ENCODE measurements at regions not wholly inside any gene's neighbourhood (a gene's known extent, or its start where the extent isn't known, plus 50 kb on each side); places are given as distances from the start of the nearest gene placed in this dataset.
"Not testable (repeated sequence)": the region's sequence is repeated elsewhere in the genome, so short reads cannot be mapped to it uniquely, and the experiment has no call there.

- FAIRE-seq = no peak
- no peak for TF ChIP-seq POLR2A (IDR thresholded peaks at IDR 0.05; ENCODE audit: low read depth, low read length)
- DNase-seq (ENCODE audit: insufficient read length, low spot score) = no peak
Observed at GRCh38 chr7:4602905-4603842, 78.9 kb upstream of the FOXK1 start.

GRCh38 chr7:4603843-4604231 lies 78.3 kb upstream of the FOXK1 start:
- DNase-seq (ENCODE audit: insufficient read length, low spot score) (no peak), FAIRE-seq (no peak)

GRCh38 chr7:4604456-4604940 lies 77.6 kb upstream of the FOXK1 start:
- FAIRE-seq (no peak), DNase-seq (ENCODE audit: insufficient read length, low spot score) (no peak)
- TF ChIP-seq POLR2A (IDR thresholded peaks at IDR 0.05; ENCODE audit: low read depth, low read length) = no peak

More at GRCh38 chr7:4603843-4604231, 78.3 kb upstream of the FOXK1 start:
- no peak for TF ChIP-seq POLR2A (IDR thresholded peaks at IDR 0.05; ENCODE audit: low read depth, low read length)

GRCh38 chr7:4606797-4607196 lies 75.3 kb upstream of the FOXK1 start:
- no peak for TF ChIP-seq POLR2A (IDR thresholded peaks at IDR 0.05; ENCODE audit: low read depth, low read length)
- DNase-seq (ENCODE audit: insufficient read length, low spot score) (no peak), FAIRE-seq (no peak)

GRCh38 chr7:4607311-4607729 lies 74.8 kb upstream of the FOXK1 start:
- TF ChIP-seq POLR2A (IDR thresholded peaks at IDR 0.05; ENCODE audit: low read depth, low read length) = no peak
- FAIRE-seq (no peak), DNase-seq (ENCODE audit: insufficient read length, low spot score) (no peak)

- DNase-seq (ENCODE audit: insufficient read length, low spot score); FAIRE-seq: not testable (repeated sequence)
Observed at GRCh38 chr7:4609576-4609975, 72.5 kb upstream of the FOXK1 start.

- FAIRE-seq (no peak), DNase-seq (ENCODE audit: insufficient read length, low spot score) (peak; percentile 82)
- TF ChIP-seq POLR2A (IDR thresholded peaks at IDR 0.05; ENCODE audit: low read depth, low read length) = no peak
Observed at GRCh38 chr7:4610768-4611467, 71.2 kb upstream of the FOXK1 start.

- FAIRE-seq = no peak
- TF ChIP-seq POLR2A (IDR thresholded peaks at IDR 0.05; ENCODE audit: low read depth, low read length) = no peak
Observed at GRCh38 chr7:4612237-4612636, 69.9 kb upstream of the FOXK1 start.

GRCh38 chr7:4612939-4613841 lies 68.9 kb upstream of the FOXK1 start:
- 0 out of 2 replicates have a peak, but pooled peaks have one; percentile 1 for TF ChIP-seq POLR2A (IDR thresholded peaks at IDR 0.05; ENCODE audit: low read depth, low read length)
- no peak for FAIRE-seq
- DNase-seq (ENCODE audit: insufficient read length, low spot score) = peak; percentile 67

More at GRCh38 chr7:4612237-4612636, 69.9 kb upstream of the FOXK1 start:
- DNase-seq (ENCODE audit: insufficient read length, low spot score) = no peak

GRCh38 chr7:4613846-4614548 lies 68.1 kb upstream of the FOXK1 start:
- DNase-seq (ENCODE audit: insufficient read length, low spot score) (peak; percentile 57), FAIRE-seq (no peak)
- TF ChIP-seq POLR2A (IDR thresholded peaks at IDR 0.05; ENCODE audit: low read depth, low read length) = no peak

- no peak for TF ChIP-seq POLR2A (IDR thresholded peaks at IDR 0.05; ENCODE audit: low read depth, low read length)
- no peak for FAIRE-seq
- no peak for DNase-seq (ENCODE audit: insufficient read length, low spot score)
Observed at GRCh38 chr7:4616116-4616515, 66.0 kb upstream of the FOXK1 start.

- DNase-seq (ENCODE audit: insufficient read length, low spot score) (no peak), FAIRE-seq (no peak)
- TF ChIP-seq POLR2A (IDR thresholded peaks at IDR 0.05; ENCODE audit: low read depth, low read length) = no peak
Observed at GRCh38 chr7:4621396-4621795, 60.7 kb upstream of the FOXK1 start.

- FAIRE-seq (no peak), DNase-seq (ENCODE audit: insufficient read length, low spot score) (no peak)
- TF ChIP-seq POLR2A (IDR thresholded peaks at IDR 0.05; ENCODE audit: low read depth, low read length) = no peak
Observed at GRCh38 chr7:4626318-4626845, 55.7 kb upstream of the FOXK1 start.
